Activated naive CD4-positive, alpha-beta T cell treated with anti-CD3 and anti-CD28 coated beads, Interleukin-2, amount 50 U/mL, for 24 hours (primary cell): ENCODE measurements at regions not wholly inside any gene's neighbourhood (a gene's known extent, or its start where the extent isn't known, plus 50 kb on each side); places are given as distances from the start of the nearest gene placed in this dataset.

Source experiments
- H3K27ac Mint-ChIP-seq: one replicate; pipeline ENCODE4 v1.8.0; 2021; ENCODE audit warnings: mild to moderate bottlenecking, mixed read lengths
- H3K27me3 Mint-ChIP-seq: one replicate; pipeline ENCODE4 v1.8.0; 2021; ENCODE audit warnings: mixed read lengths
- H3K36me3 Mint-ChIP-seq: one replicate; pipeline ENCODE4 v1.8.0; 2021; ENCODE audit warnings: mixed read lengths
- H3K4me1 Mint-ChIP-seq: one replicate; pipeline ENCODE4 v1.8.0; 2021; ENCODE audit warnings: mixed read lengths
- H3K4me3 Mint-ChIP-seq: one replicate; pipeline ENCODE4 v1.8.0; 2021; ENCODE audit warnings: mild to moderate bottlenecking, mixed read lengths
- H3K9me3 Mint-ChIP-seq: one replicate; pipeline ENCODE4 v1.8.0; 2021; ENCODE audit warnings: mixed read lengths

DNA sequence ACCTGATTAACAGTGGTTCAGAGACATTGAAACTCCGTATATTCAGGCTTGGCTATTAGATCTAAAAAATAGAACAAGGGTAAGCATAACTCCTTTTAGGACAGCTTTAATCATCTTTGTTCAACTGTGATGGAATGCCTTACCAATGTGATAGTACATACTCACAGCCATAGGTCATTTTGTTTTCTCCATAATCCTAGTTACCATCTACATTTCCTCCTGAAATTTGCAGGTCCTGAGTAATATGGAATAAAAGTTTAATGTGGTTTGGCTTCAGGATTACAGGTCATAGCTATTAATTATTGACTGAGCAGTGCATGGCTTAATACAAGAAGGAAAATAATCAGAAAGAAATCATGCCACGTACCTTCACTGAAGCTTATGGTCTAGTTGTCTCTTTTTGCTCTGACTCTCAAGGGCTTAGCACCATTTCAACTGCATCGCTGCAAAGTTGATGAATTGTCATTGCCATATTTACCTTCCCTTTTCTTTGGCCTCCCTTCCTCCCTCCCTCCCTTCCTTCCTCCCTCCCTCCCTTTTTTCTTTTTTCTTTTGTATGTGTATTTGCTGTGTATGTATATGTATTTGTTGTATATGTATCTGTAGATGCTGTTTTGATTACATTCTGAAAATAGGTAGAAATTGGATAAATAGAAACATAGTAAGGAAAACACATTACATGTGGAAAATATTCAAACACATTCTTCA lies 250.9 kb upstream of the ZNF608 start:
- no peaks in the 10 kb centered on the region for H3K4me1 Mint-ChIP-seq
- peaks cover 10% of the 10 kb centered on the region for H3K9me3 Mint-ChIP-seq
- H3K4me3 Mint-ChIP-seq: no peak overlapping the region
- H3K27ac Mint-ChIP-seq: no peak overlapping the region
- no peaks in the 10 kb centered on the region for H3K27me3 Mint-ChIP-seq
- H3K36me3 Mint-ChIP-seq: no peaks in the 10 kb centered on the region

DNA sequence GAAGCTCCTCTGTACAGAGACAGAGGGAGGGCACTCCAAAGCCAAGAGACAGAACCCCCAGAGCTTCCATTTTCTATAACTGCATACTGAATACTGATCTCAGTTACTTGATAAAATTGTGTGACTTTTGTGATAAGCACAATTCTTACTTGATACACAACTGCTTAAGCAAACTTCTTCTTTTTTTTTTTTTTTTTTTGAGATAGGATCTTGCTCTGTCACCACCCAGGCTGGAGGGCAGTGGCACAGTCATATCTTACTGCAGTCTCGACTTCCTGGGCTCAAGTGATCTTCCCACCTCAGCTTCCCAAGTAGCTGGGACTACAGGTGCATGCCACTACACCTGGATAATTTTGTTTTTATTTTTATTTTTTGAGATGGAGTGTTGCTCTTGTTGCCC lies 252.1 kb upstream of the ZNF608 start:
- H3K4me1 Mint-ChIP-seq: no peaks in the 10 kb centered on the region
- no peak overlapping the region for H3K27ac Mint-ChIP-seq
- peaks cover 12% of the 10 kb centered on the region for H3K9me3 Mint-ChIP-seq
- no peaks in the 10 kb centered on the region for H3K36me3 Mint-ChIP-seq
- H3K4me3 Mint-ChIP-seq: no peak overlapping the region
- no peaks in the 10 kb centered on the region for H3K27me3 Mint-ChIP-seq

DNA sequence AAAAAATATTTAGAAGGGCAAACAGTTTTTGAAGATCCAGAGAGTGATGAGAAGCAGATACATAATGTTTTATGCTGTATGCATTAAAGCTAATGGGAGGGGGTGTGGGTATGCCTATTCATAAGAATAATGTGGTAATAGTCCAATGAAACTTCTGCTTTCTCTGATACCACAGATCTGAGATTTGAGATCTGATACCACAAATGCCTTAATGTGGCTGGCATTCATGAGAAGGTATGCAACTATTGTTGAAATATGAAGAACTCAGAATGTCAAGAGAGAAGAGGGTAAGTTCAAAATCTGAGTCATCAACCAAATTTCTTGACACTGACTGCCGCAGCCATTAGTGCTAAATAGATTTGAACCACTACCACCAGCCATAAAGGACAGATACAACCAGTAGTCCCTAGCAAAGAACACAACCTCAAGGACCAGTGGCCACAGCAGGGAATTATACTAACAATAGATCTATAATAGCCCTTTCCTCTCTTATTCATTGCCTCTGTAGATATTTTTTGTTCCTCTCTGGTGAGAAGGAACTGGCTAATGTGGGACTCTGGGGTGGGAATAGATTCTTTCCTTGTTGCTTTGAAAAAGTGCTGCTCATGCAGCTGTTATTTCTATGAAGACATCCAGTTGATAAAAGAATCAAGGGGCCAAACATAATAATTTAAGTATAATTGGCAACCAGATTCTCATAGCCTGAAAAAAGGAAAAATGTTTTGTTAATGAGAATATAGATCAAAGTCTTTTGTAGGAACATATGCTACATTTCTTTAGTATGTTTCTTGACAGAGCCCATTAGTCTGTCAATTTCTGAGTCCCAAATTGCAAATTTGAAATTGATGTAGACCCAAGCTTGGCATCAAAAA lies 256.5 kb upstream of the ZNF608 start:
- H3K27me3 Mint-ChIP-seq: no peaks in the 10 kb centered on the region
- H3K9me3 Mint-ChIP-seq: peaks cover 12% of the 10 kb centered on the region
- H3K4me1 Mint-ChIP-seq: no peaks in the 10 kb centered on the region
- H3K4me3 Mint-ChIP-seq: no peak overlapping the region
- H3K27ac Mint-ChIP-seq: no peak overlapping the region
- H3K36me3 Mint-ChIP-seq: no peaks in the 10 kb centered on the region

DNA sequence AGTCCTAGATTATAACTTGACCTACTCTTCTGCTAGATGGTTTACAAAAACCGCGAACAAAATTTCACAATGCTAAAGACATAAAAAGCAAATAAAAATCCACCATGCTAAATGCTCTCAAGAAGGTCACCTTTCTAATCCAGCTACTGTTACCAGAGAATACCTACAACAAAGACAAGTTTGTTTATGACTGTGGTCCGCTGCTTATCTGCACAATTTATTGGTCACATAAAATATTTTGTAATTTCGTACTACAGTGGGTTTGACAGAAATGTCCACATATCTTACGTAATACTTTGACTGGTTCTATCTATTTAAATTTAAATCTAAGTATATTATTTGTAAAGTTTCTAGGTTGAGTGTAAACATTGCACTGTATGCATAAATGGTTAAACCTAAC lies 257.6 kb upstream of the ZNF608 start:
- Mint-ChIP-seq H3K4me1 (no peaks in the 10 kb centered on the region), H3K9me3 (peaks cover 12% of the 10 kb centered on the region), H3K27ac (no peak overlapping the region), H3K36me3 (no peaks in the 10 kb centered on the region), H3K4me3 (no peak overlapping the region), H3K27me3 (no peaks in the 10 kb centered on the region)

DNA sequence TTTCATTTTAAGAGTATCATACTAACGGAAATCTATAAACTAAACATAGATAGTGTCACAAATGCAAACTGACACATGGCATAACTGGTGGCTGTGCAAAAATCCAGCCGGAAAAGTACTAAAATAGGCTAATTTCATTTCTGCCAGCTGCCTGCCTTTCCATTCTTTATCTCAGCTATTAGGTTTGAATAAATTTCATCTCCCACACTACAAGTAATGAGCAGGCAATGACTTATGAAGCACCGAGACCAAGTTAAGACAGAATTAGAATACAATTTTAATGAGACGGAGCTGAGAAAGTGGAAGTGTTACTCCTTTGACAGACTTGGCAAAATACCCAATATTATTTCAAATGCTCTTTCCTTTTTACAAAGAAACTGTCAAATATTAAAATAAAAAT lies 258.8 kb upstream of the ZNF608 start:
- no peak overlapping the region for H3K4me3 Mint-ChIP-seq
- no peaks in the 10 kb centered on the region for H3K4me1 Mint-ChIP-seq
- no peaks in the 10 kb centered on the region for H3K27me3 Mint-ChIP-seq
- peaks cover 12% of the 10 kb centered on the region for H3K9me3 Mint-ChIP-seq
- no peak overlapping the region for H3K27ac Mint-ChIP-seq
- no peaks in the 10 kb centered on the region for H3K36me3 Mint-ChIP-seq

DNA sequence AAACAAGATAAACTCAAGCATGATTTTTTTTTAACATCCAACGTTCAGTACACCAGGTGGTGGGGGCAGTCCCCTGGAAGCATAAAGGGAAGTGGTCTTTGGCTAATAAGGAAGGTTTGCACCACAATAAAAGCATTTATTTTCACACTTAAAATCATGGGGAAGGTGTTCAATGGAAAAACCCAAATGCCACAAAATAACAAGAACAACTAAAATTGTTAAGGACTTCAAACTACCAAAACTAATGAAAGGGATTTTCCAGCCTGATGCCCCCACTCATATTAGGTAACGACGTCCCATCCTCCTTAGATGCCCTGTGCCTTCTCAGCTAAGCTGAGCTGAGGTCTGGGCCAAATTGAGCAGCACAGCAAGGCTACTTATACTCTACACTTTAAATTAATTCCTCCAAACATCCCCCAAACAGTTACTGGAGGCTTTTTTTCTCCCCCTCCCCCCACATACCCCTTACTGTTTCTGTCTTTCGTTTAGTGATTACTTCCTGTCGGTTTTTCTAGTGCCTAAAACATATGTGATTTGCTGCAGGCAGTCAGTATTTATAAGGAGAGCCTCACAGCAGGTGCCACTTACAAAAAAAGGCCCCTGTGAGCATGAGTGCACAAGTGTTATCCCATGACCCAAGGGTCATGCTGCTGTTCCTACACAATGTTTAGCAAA lies 259.7 kb upstream of the ZNF608 start:
- H3K27ac Mint-ChIP-seq: no peak overlapping the region
- H3K27me3 Mint-ChIP-seq: no peaks in the 10 kb centered on the region
- no peaks in the 10 kb centered on the region for H3K4me1 Mint-ChIP-seq

DNA sequence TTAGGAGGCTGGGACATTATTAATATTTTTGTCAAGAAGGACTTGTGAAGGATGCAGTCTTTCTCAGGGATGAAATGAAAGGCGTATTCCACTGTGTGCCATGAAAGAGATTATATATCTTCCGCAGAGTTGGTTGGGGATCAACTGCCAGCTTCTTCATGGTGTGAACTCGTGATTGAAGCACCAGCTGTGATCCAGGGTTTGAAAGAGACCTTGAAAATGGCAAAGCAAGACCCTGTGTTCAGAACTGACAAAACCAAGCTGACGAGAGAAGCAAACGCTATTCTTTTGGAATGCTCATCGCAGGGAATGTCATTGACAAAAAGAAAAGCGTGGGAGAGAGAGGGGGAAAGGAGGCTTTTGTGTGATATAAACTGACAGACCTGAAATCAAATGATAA lies 263.9 kb upstream of the ZNF608 start:
- Mint-ChIP-seq H3K9me3 (no peaks in the 10 kb centered on the region), H3K27me3 (no peaks in the 10 kb centered on the region), H3K27ac (no peak overlapping the region), H3K4me1 (no peaks in the 10 kb centered on the region), H3K4me3 (no peak overlapping the region), H3K36me3 (no peaks in the 10 kb centered on the region)

More for the DNA sequence above, 259.7 kb upstream of the ZNF608 start:
- Mint-ChIP-seq H3K36me3 (no peaks in the 10 kb centered on the region), H3K4me3 (no peak overlapping the region), H3K9me3 (peaks cover 9% of the 10 kb centered on the region)

DNA sequence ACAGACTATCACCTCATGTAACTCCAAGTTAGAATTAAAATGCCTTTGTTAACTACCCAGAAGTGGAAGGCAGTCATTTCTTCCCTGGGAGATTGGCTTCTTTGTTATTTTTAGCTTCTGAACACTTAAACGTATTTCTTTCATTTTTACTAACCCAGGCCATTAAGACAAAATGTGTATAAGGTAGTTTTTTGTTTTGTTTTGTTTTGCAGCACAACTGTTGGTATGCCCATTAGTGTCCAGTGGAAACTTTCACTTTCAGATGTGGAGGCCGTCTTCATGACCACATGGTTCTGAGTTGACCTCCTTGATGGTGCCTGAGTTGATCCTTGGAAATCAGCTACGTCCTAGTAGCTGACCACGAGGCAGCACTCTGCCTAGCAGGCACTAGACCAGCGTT lies 264.6 kb upstream of the ZNF608 start:
- no peaks in the 10 kb centered on the region for H3K9me3 Mint-ChIP-seq
- no peaks in the 10 kb centered on the region for H3K4me1 Mint-ChIP-seq
- no peaks in the 10 kb centered on the region for H3K27me3 Mint-ChIP-seq
- no peaks in the 10 kb centered on the region for H3K36me3 Mint-ChIP-seq
- H3K27ac Mint-ChIP-seq: no peak overlapping the region
- no peak overlapping the region for H3K4me3 Mint-ChIP-seq

DNA sequence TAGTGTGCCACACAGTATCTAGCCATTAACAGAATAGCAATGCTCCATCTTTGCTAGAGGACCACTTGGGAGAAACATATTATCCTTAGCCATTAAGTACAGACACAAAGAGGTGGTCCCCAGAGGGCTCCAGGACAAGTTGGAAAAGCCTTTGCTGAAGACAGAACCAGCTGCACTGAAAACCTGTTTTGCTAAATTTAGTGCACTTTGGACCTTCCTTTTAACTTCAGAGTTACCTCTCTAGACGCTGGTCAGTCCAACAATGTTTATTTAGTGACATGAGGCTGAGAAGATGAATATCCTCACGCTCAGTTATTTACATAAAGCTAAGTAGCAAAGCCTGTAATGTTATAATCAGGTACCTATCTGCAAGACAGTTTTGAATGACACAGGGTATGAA lies 265.0 kb upstream of the ZNF608 start:
- Mint-ChIP-seq H3K9me3 (no peaks in the 10 kb centered on the region), H3K4me1 (no peaks in the 10 kb centered on the region), H3K27me3 (no peaks in the 10 kb centered on the region), H3K4me3 (no peak overlapping the region), H3K27ac (no peak overlapping the region), H3K36me3 (no peaks in the 10 kb centered on the region)

DNA sequence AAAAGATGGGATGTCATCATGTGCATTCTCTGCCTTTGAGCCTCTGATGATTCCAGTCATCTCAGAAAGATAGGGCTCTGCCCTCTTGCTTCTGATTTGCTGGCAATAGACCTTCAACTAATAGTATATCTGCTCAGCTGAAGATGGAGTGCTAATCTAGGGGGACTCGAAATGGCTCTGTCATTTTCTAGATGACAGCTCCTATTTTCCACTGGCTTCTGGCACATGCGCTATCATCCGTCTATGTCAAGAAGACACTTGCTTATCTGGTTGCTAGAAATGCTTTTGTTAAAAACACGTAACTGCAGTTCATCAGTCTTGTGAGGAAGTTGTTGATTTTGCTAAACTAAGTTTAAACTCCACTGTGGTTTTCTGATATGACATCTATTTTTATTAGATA lies 265.5 kb upstream of the ZNF608 start:
- Mint-ChIP-seq H3K36me3 (no peaks in the 10 kb centered on the region), H3K4me1 (no peaks in the 10 kb centered on the region), H3K9me3 (no peaks in the 10 kb centered on the region), H3K27ac (no peak overlapping the region), H3K4me3 (no peak overlapping the region), H3K27me3 (no peaks in the 10 kb centered on the region)

DNA sequence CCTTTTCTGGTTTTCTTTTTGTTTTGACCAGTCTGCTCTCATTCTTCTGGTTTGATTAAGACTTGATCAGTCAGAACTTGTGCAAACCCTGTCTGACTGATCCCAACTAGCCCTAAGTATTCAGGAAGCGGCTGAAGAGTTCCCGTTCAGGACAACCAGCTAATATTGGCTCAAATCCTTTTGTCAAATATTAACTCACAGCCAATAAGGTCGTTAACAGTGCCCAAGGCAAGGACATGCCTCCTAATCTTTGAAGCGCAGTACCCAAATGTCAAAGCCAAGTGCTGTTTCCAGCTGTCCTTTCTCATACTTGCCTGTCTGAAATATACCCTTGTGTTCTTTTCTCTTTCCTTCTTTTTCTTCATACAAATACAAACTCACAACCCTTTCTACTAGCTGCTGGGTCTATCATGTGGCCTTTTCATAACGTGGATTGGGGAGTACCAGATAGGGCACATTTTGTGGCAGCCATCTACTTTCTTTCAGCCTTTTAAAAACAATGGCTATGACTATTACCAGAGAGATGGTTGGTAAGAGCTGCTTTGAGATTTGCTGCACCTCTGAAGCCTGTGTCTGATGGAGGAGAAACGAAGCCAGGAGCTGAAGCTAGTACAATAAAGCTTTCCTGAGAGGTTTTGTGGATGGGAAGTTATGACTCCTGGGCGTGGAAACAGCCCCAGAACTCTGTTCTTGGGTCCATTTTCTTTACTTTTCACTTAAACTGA lies 266.4 kb upstream of the ZNF608 start:
- no peak overlapping the region for H3K4me3 Mint-ChIP-seq
- no peaks in the 10 kb centered on the region for H3K9me3 Mint-ChIP-seq
- no peaks in the 10 kb centered on the region for H3K4me1 Mint-ChIP-seq
- no peaks in the 10 kb centered on the region for H3K36me3 Mint-ChIP-seq
- no peaks in the 10 kb centered on the region for H3K27me3 Mint-ChIP-seq
- H3K27ac Mint-ChIP-seq: no peak overlapping the region

DNA sequence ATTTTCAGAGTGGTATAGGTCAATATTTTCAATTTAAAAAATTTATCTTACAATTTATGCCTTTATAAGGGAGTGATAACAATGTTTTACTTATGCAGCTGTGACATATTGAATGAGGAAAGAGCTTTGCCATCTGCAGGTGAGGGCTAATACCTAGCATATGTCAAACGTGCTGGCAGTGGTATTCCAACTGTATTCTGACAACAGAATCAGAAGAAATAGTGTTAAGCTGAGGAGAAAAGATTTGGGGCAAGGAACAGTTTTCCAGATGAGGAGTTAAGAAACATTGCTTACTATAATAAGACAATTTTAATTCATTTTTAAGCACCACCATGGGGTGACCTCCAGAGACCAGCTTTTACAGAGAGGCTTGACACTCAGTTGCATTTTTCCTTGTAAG lies 267.8 kb upstream of the ZNF608 start:
- H3K4me1 Mint-ChIP-seq: no peaks in the 10 kb centered on the region

DNA sequence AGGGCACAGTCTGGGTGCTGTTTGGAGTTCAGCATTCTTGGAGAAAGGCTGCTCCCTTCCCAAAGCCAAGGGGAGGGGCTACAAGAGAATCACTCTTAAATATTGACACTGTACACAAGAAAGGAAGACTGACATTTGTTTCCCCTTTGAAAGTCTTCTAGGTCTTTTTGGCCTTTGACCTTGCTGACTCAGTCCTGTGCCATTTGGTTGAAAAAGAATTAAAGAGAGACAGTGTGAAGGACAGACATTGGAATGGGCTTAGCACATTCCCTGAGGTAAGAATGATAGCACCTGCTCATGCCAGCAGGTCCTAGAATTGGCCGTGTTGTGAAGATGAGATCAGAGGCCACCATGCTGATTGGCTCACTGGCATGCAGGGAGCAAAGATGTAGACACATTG lies 271.4 kb upstream of the ZNF608 start:
- H3K27me3 Mint-ChIP-seq: no peaks in the 10 kb centered on the region
- H3K4me3 Mint-ChIP-seq: no peak overlapping the region
- H3K9me3 Mint-ChIP-seq: no peaks in the 10 kb centered on the region
- H3K27ac Mint-ChIP-seq: no peak overlapping the region
- no peaks in the 10 kb centered on the region for H3K36me3 Mint-ChIP-seq
- no peaks in the 10 kb centered on the region for H3K4me1 Mint-ChIP-seq

More for the DNA sequence above, 267.8 kb upstream of the ZNF608 start:
- Mint-ChIP-seq H3K9me3 (no peaks in the 10 kb centered on the region), H3K4me3 (no peak overlapping the region), H3K36me3 (no peaks in the 10 kb centered on the region), H3K27me3 (no peaks in the 10 kb centered on the region), H3K27ac (no peak overlapping the region)

DNA sequence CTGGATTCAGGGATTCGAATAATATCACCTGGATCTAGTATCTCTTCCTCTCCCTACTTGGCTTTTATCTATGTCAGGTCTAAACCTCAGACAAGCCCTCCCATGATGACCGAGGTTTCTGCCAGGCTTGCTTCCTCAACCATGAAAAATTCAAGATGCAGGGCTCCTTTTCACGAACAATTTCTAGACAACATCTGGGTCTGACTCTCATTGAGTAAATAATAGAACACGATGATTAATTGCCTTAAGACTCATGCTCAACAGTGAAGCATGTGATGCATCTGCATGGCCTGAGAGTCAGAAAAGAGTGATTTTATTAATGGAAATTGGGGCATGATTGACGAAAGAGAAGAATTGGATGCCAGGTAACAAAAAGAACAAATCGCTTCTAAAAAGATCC lies 277.2 kb upstream of the ZNF608 start:
- Mint-ChIP-seq H3K36me3 (no peaks in the 10 kb centered on the region), H3K27ac (no peak overlapping the region), H3K4me1 (no peaks in the 10 kb centered on the region), H3K9me3 (no peaks in the 10 kb centered on the region), H3K4me3 (no peak overlapping the region), H3K27me3 (no peaks in the 10 kb centered on the region)

DNA sequence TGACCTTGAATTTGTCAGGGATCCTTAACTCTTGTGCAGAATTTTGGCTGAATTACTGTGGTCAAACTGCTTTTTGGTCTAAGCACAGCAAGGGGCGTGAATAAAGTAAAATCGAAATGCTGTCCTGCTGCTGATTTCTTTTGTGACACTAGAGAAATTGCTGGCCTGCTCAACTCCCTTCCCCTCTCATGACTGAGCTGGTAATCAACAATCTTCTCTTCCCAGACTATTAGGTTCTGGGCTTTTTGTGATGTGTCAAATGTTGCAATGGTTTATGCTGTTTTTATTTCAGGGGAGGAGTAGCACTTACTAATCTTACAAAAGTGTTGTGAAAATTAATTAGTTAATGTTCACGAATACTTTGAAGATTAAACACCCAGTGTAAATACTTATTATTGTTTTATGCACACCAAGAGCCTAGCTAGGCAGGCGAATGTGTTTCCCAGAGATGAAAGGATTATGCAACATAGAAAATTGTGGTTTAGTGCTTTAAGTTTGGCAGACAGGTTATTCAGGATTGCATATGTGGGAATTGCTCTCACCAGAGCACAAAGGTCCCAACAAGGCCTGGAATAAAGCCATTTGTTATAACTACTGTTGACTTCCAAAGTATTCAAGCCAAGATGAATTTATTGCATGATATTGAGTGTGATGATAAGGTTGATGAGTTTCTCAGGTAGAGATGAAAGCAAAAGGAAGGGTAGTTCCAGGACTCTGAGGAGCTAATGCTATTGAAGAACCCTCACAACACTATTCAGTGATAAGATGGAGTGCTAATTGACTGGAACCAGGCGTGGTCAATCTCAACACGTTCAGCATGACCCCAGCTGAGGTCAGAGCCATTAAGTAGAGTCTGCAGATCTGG lies 280.7 kb upstream of the ZNF608 start:
- H3K36me3 Mint-ChIP-seq: no peaks in the 10 kb centered on the region
- H3K27me3 Mint-ChIP-seq: no peaks in the 10 kb centered on the region
- no peaks in the 10 kb centered on the region for H3K9me3 Mint-ChIP-seq
- no peak overlapping the region for H3K27ac Mint-ChIP-seq
- no peaks in the 10 kb centered on the region for H3K4me1 Mint-ChIP-seq
- no peak overlapping the region for H3K4me3 Mint-ChIP-seq
